A549 (cell line): ENCODE measurements at regions not wholly inside any gene's neighbourhood (a gene's known extent, or its start where the extent isn't known, plus 50 kb on each side); places are given as distances from the start of the nearest gene placed in this dataset.
A peak's percentile ranks its signal among the peaks of the same experiment; 100 is the strongest.

ENCODE experiments used
- ATAC-seq, 2 experiments: fragments of 200-7000 bp in 1 of 2; fragments of >200 bp in 1 of 2; cut with Nextera tagmentation in 1 of 2; cut with Tn5 transposase in 1 of 2; 3 replicates each; pipeline versions ENCODE4 v1.8.0 to v1.9.1; 2018 to 2020; ENCODE audit warnings: mild to moderate bottlenecking in 1 of 2, moderate library complexity in 1 of 2
- CTCF ChIA-PET: fragments of 300-600 bp; sonication (Branson Sonifier 250); formaldehyde crosslinking; extraction: SDS; loops from one replicate; lab custom pipeline; 2021; ENCODE audit warnings: antibody characterized with exemption, inconsistent platforms; lab: Yijun Ruan, JAX
- POLR2A ChIA-PET: fragments of 350-600 bp; formaldehyde crosslinking; extraction: SDS; loops from one replicate; lab custom pipeline; 2021; ENCODE audit warnings: antibody characterized with exemption, inconsistent platforms; lab: Yijun Ruan, JAX
- DNase-seq, 2 experiments: peaks; one replicate each; pipeline versions ENCODE4 v3.0.0 to v3.0.0-alpha.2; 2011 to 2016; ENCODE audit warnings: low read depth in 1 of 2, low spot score in 1 of 2
- FAIRE-seq: peaks from 2 replicates; lab custom pipeline; 2011; peaks lifted over from hg19 to GRCh38; lab: Jason Lieb, UNC
- H3K27ac ChIP-seq, 2 experiments: fragments of >200 bp; sonication (Bioruptor Twin); formaldehyde crosslinking; 3 replicates each; pipeline ENCODE4 v1.5.1; 2016 to 2017
- H3K4me1 ChIP-seq: fragments of >200 bp; sonication (Bioruptor Twin); formaldehyde crosslinking; 3 replicates; pipeline ENCODE4 v1.6.1; 2016
- H3K4me2 ChIP-seq: fragments of >200 bp; sonication (Bioruptor Twin); formaldehyde crosslinking; 3 replicates; pipeline ENCODE4 v1.6.1; 2016
- H3K4me3 ChIP-seq: fragments of >200 bp; sonication (Bioruptor Twin); formaldehyde crosslinking; 3 replicates; pipeline ENCODE4 v1.5.1; 2016
- H3K9me3 ChIP-seq: fragments of >200 bp; sonication (Bioruptor Twin); formaldehyde crosslinking; 3 replicates; pipeline ENCODE4 v1.6.1; 2016
- CBX2 ChIP-seq: fragments of 200-600 bp; sonication (generic); IDR thresholded peaks from 2 replicates; pipeline ENCODE4 v1.6.1; 2016; ENCODE audit warnings: low read depth, mild to moderate bottlenecking, borderline replicate concordance
- CBX8 ChIP-seq: fragments of 200-600 bp; sonication (generic); IDR thresholded peaks from 2 replicates; pipeline ENCODE4 v1.6.1; 2016
- CEBPB ChIP-seq, 2 experiments: fragments of >200 bp in 1 of 2; sonication (Bioruptor Twin) in 1 of 2; formaldehyde crosslinking in 1 of 2; IDR thresholded peaks; 2 replicates each; pipeline ENCODE4 v1.6.1; 2012 to 2016
- CHD2 ChIP-seq: fragments of 150-350 bp; IDR thresholded peaks from 2 replicates; pipeline ENCODE4 v1.6.1; 2014; ENCODE audit warnings: low read length; ENCODE audit not compliant: partially characterized antibody
- EHMT2 ChIP-seq: fragments of 200-600 bp; sonication (generic); IDR thresholded peaks from 2 replicates; pipeline ENCODE4 v1.6.1; 2016; ENCODE audit warnings: antibody characterized with exemption, low read depth, mild to moderate bottlenecking, moderate library complexity
- EP300 ChIP-seq, 2 experiments: fragments of >200 bp; sonication (Bioruptor Twin); formaldehyde crosslinking; IDR thresholded peaks; 2 replicates in 1 of 2; 3 replicates in 1 of 2; pipeline ENCODE4 v1.6.1; 2016 to 2017
- FOSB ChIP-seq: fragments of 250-450 bp; sonication (Bioruptor Pico); IDR thresholded peaks from 2 replicates; pipeline ENCODE4 v1.5.0; 2020; ENCODE audit warnings: mild to moderate bottlenecking, moderate library complexity
- FOSL2 ChIP-seq, 2 experiments: fragments of 450-650 bp in 1 of 2; fragments of >200 bp in 1 of 2; sonication (Bioruptor Twin) in 1 of 2; formaldehyde crosslinking; IDR thresholded peaks; 2 replicates each; pipeline versions ENCODE4 v1.5.0 to v1.6.1; 2016 to 2020; ENCODE audit warnings: mild to moderate bottlenecking in 1 of 2, moderate library complexity in 1 of 2
- FOXS1 ChIP-seq: fragments of 250-450 bp; sonication (Bioruptor Pico); IDR thresholded peaks from 2 replicates; pipeline ENCODE4 v1.5.0; 2020; ENCODE audit warnings: mild to moderate bottlenecking, moderate library complexity
- GATA3 ChIP-seq: IDR thresholded peaks from 2 replicates; pipeline ENCODE4 v1.6.1; 2012; ENCODE audit warnings: borderline replicate concordance
- HDAC2 ChIP-seq: fragments of 200-600 bp; sonication (generic); IDR thresholded peaks from 2 replicates; pipeline ENCODE4 v1.6.1; 2016
- HOXA7 ChIP-seq: fragments of 250-450 bp; sonication (Bioruptor Pico); IDR thresholded peaks from 2 replicates; pipeline ENCODE4 v1.5.0; 2020; ENCODE audit warnings: mild to moderate bottlenecking, moderate library complexity
- MAFK ChIP-seq: fragments of 450-650 bp; IDR thresholded peaks from 2 replicates; pipeline ENCODE4 v1.6.1; 2014; ENCODE audit not compliant: partially characterized antibody
- NFE2L2 ChIP-seq: fragments of 150-350 bp; conservative IDR thresholded peaks from 2 replicates; pipeline ENCODE4 v1.6.1; 2014; ENCODE audit warnings: low read length
- NPAS2 ChIP-seq: fragments of 250-450 bp; sonication (Bioruptor Pico); IDR thresholded peaks from 2 replicates; pipeline ENCODE4 v1.8.0; 2022; ENCODE audit warnings: mild to moderate bottlenecking, moderate library complexity, borderline replicate concordance
- NR3C1 ChIP-seq: fragments of >200 bp; sonication (Bioruptor Twin); formaldehyde crosslinking; IDR thresholded peaks from 3 replicates; pipeline ENCODE4 v1.6.1; 2017
- POLR2A ChIP-seq: IDR thresholded peaks from 2 replicates; pipeline ENCODE4 v1.6.1; 2012; ENCODE audit warnings: mild to moderate bottlenecking, low read length
- RAD21 ChIP-seq, 2 experiments: fragments of >200 bp in 1 of 2; sonication (Bioruptor Twin) in 1 of 2; formaldehyde crosslinking in 1 of 2; IDR thresholded peaks in 1 of 2; conservative IDR thresholded peaks in 1 of 2; 2 replicates in 1 of 2; 3 replicates in 1 of 2; pipeline ENCODE4 v1.6.1; 2012 to 2018; ENCODE audit warnings: inconsistent platforms in 1 of 2
- RARB ChIP-seq: fragments of 250-450 bp; sonication (Bioruptor Pico); IDR thresholded peaks from 2 replicates; pipeline ENCODE4 v1.8.0; 2021; ENCODE audit warnings: mild to moderate bottlenecking, moderate library complexity
- RCOR1 ChIP-seq: fragments of 150-350 bp; IDR thresholded peaks from 2 replicates; pipeline ENCODE4 v1.6.1; 2014; ENCODE audit warnings: antibody characterized with exemption, low read length, low read depth
- RNF2 ChIP-seq: fragments of 200-600 bp; sonication (generic); IDR thresholded peaks from 2 replicates; pipeline ENCODE4 v1.6.1; 2016; ENCODE audit warnings: low read depth, mild to moderate bottlenecking, antibody characterized with exemption, moderate library complexity, borderline replicate concordance
- SMC3 ChIP-seq: fragments of >200 bp; sonication (Bioruptor Twin); formaldehyde crosslinking; IDR thresholded peaks from 3 replicates; pipeline ENCODE4 v1.6.1; 2018; ENCODE audit warnings: inconsistent platforms
- TFCP2L1 ChIP-seq: fragments of 250-450 bp; sonication (Bioruptor Pico); IDR thresholded peaks from 2 replicates; pipeline ENCODE4 v1.5.0; 2021; ENCODE audit warnings: mild to moderate bottlenecking
- TP53 ChIP-seq: fragments of 250-450 bp; sonication (Bioruptor Pico); IDR thresholded peaks from 2 replicates; pipeline ENCODE4 v1.5.0; 2021; ENCODE audit warnings: mild to moderate bottlenecking, moderate library complexity
- ZC3H11A ChIP-seq: fragments of 450-650 bp; IDR thresholded peaks from 2 replicates; pipeline ENCODE4 v1.6.1; 2014; ENCODE audit warnings: antibody characterized with exemption, mild to moderate bottlenecking
- ZNF302 ChIP-seq: fragments of 250-450 bp; sonication (Bioruptor Pico); IDR thresholded peaks from 2 replicates; pipeline ENCODE4 v1.9.0; 2021; ENCODE audit warnings: inconsistent platforms, mild to moderate bottlenecking, moderate library complexity
- ZSCAN20 ChIP-seq: fragments of 250-450 bp; sonication (Bioruptor Pico); IDR thresholded peaks from 2 replicates; pipeline ENCODE4 v1.8.0; 2022; ENCODE audit warnings: mild to moderate bottlenecking, moderate library complexity
- WGBS: methylation state at CpG from one replicate; pipeline ENCODE4 v1.1.6; 2017; ENCODE audit errors: missing lambda C conversion rate; 5-methylcytosine and 5-hydroxymethylcytosine counted together
- TF ChIP-seq, protein P1 (sequence below): fragments of >200 bp; sonication (Bioruptor Twin); formaldehyde crosslinking; IDR thresholded peaks from 2 replicates; pipeline ENCODE4 v1.6.1; 2016
- TF ChIP-seq, protein P2 (sequence below): fragments of 150-350 bp; IDR thresholded peaks from 2 replicates; pipeline ENCODE4 v1.6.1; 2014; ENCODE audit warnings: low read depth, mild to moderate bottlenecking, low read length
- TF ChIP-seq, protein P3 (sequence below): fragments of >200 bp; sonication (Bioruptor Twin); formaldehyde crosslinking; IDR thresholded peaks from 3 replicates; pipeline ENCODE4 v1.5.1; 2016
- TF ChIP-seq, protein P4 (sequence below): fragments of 450-650 bp; IDR thresholded peaks from 2 replicates; pipeline ENCODE4 v1.6.1; 2014; ENCODE audit warnings: antibody characterized with exemption

DNA sequence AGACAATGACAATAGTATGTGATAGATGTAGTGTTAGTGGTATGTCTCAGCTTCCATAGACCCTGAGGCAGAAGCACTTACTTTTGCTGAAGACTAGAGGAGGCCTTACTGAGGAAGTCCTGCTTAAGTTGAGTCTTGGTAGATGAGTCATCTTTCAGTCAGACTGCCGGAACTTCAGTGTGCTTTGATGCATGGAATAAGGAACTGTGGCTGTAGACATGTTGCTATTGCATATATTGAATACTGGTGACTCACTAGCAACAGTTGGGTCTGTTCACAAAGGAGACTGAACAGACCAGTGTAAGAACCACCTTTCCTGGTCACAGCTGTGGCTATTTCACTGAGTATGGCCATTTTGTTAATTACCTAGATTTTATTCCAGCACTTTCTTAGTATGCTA, 1000.6 kb downstream of the OLFM4 start:
- 0% methylated on average over 1 of the region's 1 CpG for WGBS
- TF ChIP-seq NFE2L2 (no peak), FOSL2 (IDR thresholded peaks at IDR 0.05) (no peak), FOSL2 (CRISPR knock-in tag; IDR thresholded peaks at IDR 0.05) (no peak), MAFK (no peak), NR3C1 (no peak), EP300 (IDR thresholded peaks at IDR 0.05) (no peak), HOXA7 (CRISPR knock-in tag) (no peak), CEBPB (IDR thresholded peaks at IDR 0.05) (no peak), RARB (CRISPR knock-in tag) (no peak), CHD2 (no peak), CBX2 (no peak), SMC3 (no peak), EHMT2 (no peak), CBX8 (no peak)
- TF ChIP-seq, protein P1, sequence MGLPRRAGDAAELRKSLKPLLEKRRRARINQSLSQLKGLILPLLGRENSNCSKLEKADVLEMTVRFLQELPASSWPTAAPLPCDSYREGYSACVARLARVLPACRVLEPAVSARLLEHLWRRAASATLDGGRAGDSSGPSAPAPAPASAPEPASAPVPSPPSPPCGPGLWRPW = no peak
- Histone ChIP-seq H3K4me1 (no peaks in the 10 kb centered on the region), H3K4me3 (no peak overlapping the region), H3K27ac (no peak overlapping the region), H3K4me2 (no peak overlapping the region), H3K9me3 (no peaks in the 10 kb centered on the region)
- CTCF ChIA-PET = no interaction called here
- FAIRE-seq (no peak), DNase-seq (peak in 1 of 2 experiments; percentile 0), ATAC-seq (no peak)
- POLR2A ChIA-PET = no interaction called here

DNA sequence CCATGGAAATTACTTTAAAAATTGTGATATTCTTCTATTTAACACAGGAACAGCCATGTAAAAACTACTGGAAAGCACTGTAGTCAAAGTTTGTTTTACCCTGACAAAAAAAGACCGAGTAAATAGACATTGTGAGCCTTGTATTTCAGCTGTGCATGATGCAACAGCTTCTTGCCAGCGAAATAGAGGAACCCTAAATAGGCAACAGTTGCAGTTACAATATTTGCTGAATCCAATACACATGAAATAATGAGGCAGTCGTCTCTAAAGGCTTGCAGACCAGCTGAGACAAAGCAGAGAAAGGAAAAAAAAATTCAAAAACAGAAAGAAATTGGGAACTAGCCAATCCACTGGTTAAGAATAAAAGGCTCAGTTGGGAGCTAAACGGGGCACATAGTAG, 1001.1 kb downstream of the OLFM4 start:
- FAIRE-seq (no peak), ATAC-seq (no peak), DNase-seq (no peak)
- Histone ChIP-seq H3K4me2 (no peak overlapping the region), H3K4me3 (no peak overlapping the region), H3K4me1 (no peaks in the 10 kb centered on the region), H3K9me3 (no peaks in the 10 kb centered on the region), H3K27ac (no peak overlapping the region)
- 2% methylated on average over 4 of the region's 4 CpGs for WGBS
- POLR2A ChIA-PET = no interaction called here
- TF ChIP-seq, protein P2, sequence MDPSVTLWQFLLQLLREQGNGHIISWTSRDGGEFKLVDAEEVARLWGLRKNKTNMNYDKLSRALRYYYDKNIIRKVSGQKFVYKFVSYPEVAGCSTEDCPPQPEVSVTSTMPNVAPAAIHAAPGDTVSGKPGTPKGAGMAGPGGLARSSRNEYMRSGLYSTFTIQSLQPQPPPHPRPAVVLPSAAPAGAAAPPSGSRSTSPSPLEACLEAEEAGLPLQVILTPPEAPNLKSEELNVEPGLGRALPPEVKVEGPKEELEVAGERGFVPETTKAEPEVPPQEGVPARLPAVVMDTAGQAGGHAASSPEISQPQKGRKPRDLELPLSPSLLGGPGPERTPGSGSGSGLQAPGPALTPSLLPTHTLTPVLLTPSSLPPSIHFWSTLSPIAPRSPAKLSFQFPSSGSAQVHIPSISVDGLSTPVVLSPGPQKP = no peak
- no peak for TF ChIP-seq ZSCAN20
- TF ChIP-seq TP53 (CRISPR knock-in tag) = no peak
- no peak for TF ChIP-seq RARB (CRISPR knock-in tag)
- TF ChIP-seq, protein P3, sequence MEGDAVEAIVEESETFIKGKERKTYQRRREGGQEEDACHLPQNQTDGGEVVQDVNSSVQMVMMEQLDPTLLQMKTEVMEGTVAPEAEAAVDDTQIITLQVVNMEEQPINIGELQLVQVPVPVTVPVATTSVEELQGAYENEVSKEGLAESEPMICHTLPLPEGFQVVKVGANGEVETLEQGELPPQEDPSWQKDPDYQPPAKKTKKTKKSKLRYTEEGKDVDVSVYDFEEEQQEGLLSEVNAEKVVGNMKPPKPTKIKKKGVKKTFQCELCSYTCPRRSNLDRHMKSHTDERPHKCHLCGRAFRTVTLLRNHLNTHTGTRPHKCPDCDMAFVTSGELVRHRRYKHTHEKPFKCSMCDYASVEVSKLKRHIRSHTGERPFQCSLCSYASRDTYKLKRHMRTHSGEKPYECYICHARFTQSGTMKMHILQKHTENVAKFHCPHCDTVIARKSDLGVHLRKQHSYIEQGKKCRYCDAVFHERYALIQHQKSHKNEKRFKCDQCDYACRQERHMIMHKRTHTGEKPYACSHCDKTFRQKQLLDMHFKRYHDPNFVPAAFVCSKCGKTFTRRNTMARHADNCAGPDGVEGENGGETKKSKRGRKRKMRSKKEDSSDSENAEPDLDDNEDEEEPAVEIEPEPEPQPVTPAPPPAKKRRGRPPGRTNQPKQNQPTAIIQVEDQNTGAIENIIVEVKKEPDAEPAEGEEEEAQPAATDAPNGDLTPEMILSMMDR = no peak
- TF ChIP-seq, protein P4, sequence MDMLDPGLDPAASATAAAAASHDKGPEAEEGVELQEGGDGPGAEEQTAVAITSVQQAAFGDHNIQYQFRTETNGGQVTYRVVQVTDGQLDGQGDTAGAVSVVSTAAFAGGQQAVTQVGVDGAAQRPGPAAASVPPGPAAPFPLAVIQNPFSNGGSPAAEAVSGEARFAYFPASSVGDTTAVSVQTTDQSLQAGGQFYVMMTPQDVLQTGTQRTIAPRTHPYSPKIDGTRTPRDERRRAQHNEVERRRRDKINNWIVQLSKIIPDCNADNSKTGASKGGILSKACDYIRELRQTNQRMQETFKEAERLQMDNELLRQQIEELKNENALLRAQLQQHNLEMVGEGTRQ = no peak
- no peak for TF ChIP-seq ZC3H11A
- TF ChIP-seq RNF2 = no peak
- TF ChIP-seq GATA3 = no peak
- CTCF ChIA-PET = no interaction called here

DNA sequence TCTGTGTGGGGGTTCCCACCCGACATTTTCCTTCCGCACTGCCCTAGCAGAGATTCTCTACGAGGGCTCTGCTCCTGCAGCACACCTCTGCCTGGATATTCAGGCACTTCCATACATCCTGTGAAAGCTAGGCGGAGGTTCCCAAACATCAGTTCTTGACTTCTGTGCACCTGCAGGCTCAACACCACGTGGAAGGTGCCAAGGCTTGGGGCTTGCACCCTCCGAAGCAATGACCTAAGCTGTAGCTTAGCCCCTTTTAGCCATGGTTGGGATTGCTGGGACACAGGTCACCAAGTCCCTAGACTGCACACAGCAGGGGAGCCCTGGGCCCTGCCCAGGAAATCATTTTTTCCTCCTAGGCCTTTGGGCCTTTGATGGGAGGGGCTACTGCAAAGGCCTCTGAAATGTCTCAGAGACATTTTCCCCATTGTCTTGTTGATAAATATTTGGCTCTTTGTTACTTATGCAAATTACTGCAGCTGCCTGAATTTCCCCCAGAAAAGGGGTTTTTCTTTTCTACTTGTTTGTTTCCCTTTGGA, 1004.8 kb downstream of the OLFM4 start:
- TF ChIP-seq ZC3H11A (no peak), TFCP2L1 (no peak), RAD21 (conservative IDR thresholded peaks at IDR 0.05 in 1 of 2, IDR thresholded peaks at IDR 0.05 in 1 of 2) (no peak), NPAS2 (CRISPR knock-in tag) (no peak), EHMT2 (no peak), RCOR1 (no peak), FOXS1 (CRISPR knock-in tag) (no peak), CEBPB (IDR thresholded peaks at IDR 0.05) (no peak), ZNF302 (CRISPR knock-in tag) (no peak), ZSCAN20 (no peak), CBX2 (no peak), POLR2A (no peak), FOSB (CRISPR knock-in tag) (no peak), HDAC2 (no peak)
- TF ChIP-seq, protein P4 = no peak
- CTCF ChIA-PET = no interaction called here
- H3K9me3 ChIP-seq = no peaks in the 10 kb centered on the region
- H3K4me1 ChIP-seq = no peaks in the 10 kb centered on the region
- H3K4me2 ChIP-seq = no peak overlapping the region
- H3K27ac ChIP-seq = no peak overlapping the region
- WGBS = 51% methylated on average over 3 of the region's 6 CpGs
- ATAC-seq (no peak), FAIRE-seq (no peak), DNase-seq (no peak)
- POLR2A ChIA-PET = no interaction called here
- H3K4me3 ChIP-seq = no peak overlapping the region
